SU-DHL-6 (cell line): ENCODE measurements at regions not wholly inside any gene's neighbourhood (a gene's known extent, or its start where the extent isn't known, plus 50 kb on each side); places are given as distances from the start of the nearest gene placed in this dataset.

Experiments used
- EZH2phosphoT487 ChIP-seq: fragments of 200-600 bp; sonication (generic), shearing (Covaris generic); conservative IDR thresholded peaks from 2 replicates; pipeline ENCODE4 v1.6.1; 2018; ENCODE audit warnings: mild to moderate bottlenecking, antibody characterized with exemption, low read length, moderate library complexity, mixed read lengths
- TF ChIP-seq, protein P1 (sequence below): fragments of 200-600 bp; sonication (generic); IDR thresholded peaks from one replicate; pipeline ENCODE4 v1.5.1; 2017; ENCODE audit warnings: antibody characterized with exemption, mild to moderate bottlenecking, low read length, moderate library complexity; ENCODE audit not compliant: insufficient read depth, poor library complexity, severe bottlenecking

DNA sequence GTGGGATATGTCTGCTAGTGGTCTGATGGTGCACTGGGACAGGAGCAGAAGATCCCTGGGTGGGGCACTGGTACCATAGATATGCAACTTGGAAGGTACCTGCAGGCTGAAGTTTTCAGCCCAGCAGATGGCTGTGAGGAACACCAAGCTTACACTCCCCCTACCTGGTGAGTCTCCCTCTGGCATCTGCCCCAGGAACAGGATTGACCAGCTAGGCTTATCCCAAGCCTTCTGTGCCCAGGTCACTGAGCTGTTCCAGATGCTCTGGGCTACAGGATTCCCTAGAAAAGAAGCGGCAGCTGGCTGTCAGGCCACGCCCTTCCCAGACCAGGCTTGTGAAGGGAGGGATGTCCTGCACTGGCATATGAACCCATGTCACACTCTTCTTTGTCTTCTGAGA lies 1130.0 kb downstream of the NAALADL2 start:
- TF ChIP-seq, protein P1, sequence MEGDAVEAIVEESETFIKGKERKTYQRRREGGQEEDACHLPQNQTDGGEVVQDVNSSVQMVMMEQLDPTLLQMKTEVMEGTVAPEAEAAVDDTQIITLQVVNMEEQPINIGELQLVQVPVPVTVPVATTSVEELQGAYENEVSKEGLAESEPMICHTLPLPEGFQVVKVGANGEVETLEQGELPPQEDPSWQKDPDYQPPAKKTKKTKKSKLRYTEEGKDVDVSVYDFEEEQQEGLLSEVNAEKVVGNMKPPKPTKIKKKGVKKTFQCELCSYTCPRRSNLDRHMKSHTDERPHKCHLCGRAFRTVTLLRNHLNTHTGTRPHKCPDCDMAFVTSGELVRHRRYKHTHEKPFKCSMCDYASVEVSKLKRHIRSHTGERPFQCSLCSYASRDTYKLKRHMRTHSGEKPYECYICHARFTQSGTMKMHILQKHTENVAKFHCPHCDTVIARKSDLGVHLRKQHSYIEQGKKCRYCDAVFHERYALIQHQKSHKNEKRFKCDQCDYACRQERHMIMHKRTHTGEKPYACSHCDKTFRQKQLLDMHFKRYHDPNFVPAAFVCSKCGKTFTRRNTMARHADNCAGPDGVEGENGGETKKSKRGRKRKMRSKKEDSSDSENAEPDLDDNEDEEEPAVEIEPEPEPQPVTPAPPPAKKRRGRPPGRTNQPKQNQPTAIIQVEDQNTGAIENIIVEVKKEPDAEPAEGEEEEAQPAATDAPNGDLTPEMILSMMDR: no peak
- TF ChIP-seq EZH2phosphoT487: no peak
